Right hindlimb (tissue), 1 donor: ENCODE measurements at regions not wholly inside any gene's neighbourhood (a gene's known extent, or its start where the extent isn't known, plus 50 kb on each side); places are given as distances from the start of the nearest gene placed in this dataset.

Experiments
- DNase-seq: peaks from one replicate; pipeline ENCODE4 v3.0.0-alpha.2; 2018

GRCh38 chr10:62554632-62555199 is 180.5 kb downstream of the ZNF365 start:
- DNase-seq: no peak

GRCh38 chr10:62559481-62560200 is 185.5 kb downstream of the ZNF365 start:
- DNase-seq: no peak

- DNase-seq: no peak
Measured at GRCh38 chr10:62560201-62560819, 186.1 kb downstream of the ZNF365 start.

GRCh38 chr10:62561151-62561550 is 187.0 kb downstream of the ZNF365 start:
- DNase-seq: no peak

GRCh38 chr10:62562101-62562500 is 187.9 kb downstream of the ZNF365 start:
- no peak for DNase-seq

GRCh38 chr10:62562795-62563194 is 188.6 kb downstream of the ZNF365 start:
- DNase-seq: no peak

- no peak for DNase-seq
Measured at GRCh38 chr10:62573929-62574328, 199.8 kb downstream of the ZNF365 start.

GRCh38 chr10:62577076-62577475 is 202.9 kb downstream of the ZNF365 start:
- DNase-seq: no peak

GRCh38 chr10:62577666-62578291 is 203.6 kb downstream of the ZNF365 start:
- DNase-seq: no peak

- no peak for DNase-seq
Measured at GRCh38 chr10:62578301-62578700, 204.1 kb downstream of the ZNF365 start.

GRCh38 chr10:62578916-62579315 is 204.7 kb downstream of the ZNF365 start:
- no peak for DNase-seq

GRCh38 chr10:62580396-62580795 is 206.2 kb downstream of the ZNF365 start:
- no peak for DNase-seq

- DNase-seq: no peak
Measured at GRCh38 chr10:62581351-62581750, 207.2 kb downstream of the ZNF365 start.

GRCh38 chr10:62582101-62582705 is 208.0 kb downstream of the ZNF365 start:
- no peak for DNase-seq

GRCh38 chr10:62582804-62583208 is 208.6 kb downstream of the ZNF365 start:
- peak; percentile 50 for DNase-seq

- DNase-seq: peak; percentile 20
Measured at GRCh38 chr10:62583876-62584615, 209.9 kb downstream of the ZNF365 start.

GRCh38 chr10:62584731-62585130 is 210.6 kb downstream of the ZNF365 start:
- DNase-seq: no peak

- DNase-seq: peak; percentile 29
Measured at GRCh38 chr10:62585211-62585775, 211.1 kb downstream of the ZNF365 start.

- DNase-seq: no peak
Measured at GRCh38 chr10:62587011-62587410, 212.8 kb downstream of the ZNF365 start.

GRCh38 chr10:62588116-62588515 is 213.9 kb downstream of the ZNF365 start:
- no peak for DNase-seq

- DNase-seq: no peak
Measured at GRCh38 chr10:62589689-62590088, 214.8 kb upstream of the ADO start.

GRCh38 chr10:62590306-62590705 is 214.2 kb upstream of the ADO start:
- no peak for DNase-seq
